ENCODE measurements at regions not wholly inside any gene's neighbourhood (a gene's known extent, or its start where the extent isn't known, plus 50 kb on each side); places are given as distances from the start of the nearest gene placed in this dataset.

DNA sequence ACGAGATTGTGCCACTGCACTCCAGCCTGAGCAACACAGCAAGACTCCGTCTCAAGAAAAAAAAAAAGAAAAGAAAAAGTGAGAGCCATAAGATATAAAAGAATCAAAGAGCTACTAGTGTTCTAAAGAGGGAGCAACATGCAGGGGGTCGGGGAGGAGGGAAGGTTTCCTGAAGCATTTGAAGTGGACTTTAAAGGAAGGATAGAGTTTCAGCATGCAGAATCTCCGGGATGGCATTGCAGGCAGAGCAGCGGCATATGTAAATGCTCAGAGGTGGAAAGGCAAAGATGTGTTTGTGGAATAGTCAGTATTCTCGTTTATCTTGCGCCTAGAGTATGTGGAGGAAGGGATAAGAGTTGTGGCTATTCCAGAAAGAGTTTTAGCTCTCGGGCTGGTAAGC is 447.6 kb upstream of the NFE2L3 start:
- Histone ChIP-seq H3K9ac (ENCODE audit: low read length) (no peak overlapping the region), H3K36me3 (replicated peaks; ENCODE audit: low read depth, low read length) (no peaks in the 10 kb centered on the region), H3K4me1 (ENCODE audit: low read length) (no peaks in the 10 kb centered on the region), H3K9me3 (ENCODE audit: insufficient read depth, low read length) (no peaks in the 10 kb centered on the region), H3K27me3 (ENCODE audit: low read depth, low read length) (peaks cover 6% of the 10 kb centered on the region), H3K27ac (ENCODE audit: low read length) (no peak overlapping the region), H4K20me1 (ENCODE audit: insufficient read depth, low read length) (no peaks in the 10 kb centered on the region), H3K4me2 (ENCODE audit: low read length) (no peak overlapping the region), H3K4me3 (ENCODE audit: low read length) (no peak overlapping the region), H2AFZ (ENCODE audit: low read depth, low read length) (no peak overlapping the region), H3K79me2 (ENCODE audit: low read length) (no peaks in the 10 kb centered on the region)
- TF ChIP-seq, protein P1, sequence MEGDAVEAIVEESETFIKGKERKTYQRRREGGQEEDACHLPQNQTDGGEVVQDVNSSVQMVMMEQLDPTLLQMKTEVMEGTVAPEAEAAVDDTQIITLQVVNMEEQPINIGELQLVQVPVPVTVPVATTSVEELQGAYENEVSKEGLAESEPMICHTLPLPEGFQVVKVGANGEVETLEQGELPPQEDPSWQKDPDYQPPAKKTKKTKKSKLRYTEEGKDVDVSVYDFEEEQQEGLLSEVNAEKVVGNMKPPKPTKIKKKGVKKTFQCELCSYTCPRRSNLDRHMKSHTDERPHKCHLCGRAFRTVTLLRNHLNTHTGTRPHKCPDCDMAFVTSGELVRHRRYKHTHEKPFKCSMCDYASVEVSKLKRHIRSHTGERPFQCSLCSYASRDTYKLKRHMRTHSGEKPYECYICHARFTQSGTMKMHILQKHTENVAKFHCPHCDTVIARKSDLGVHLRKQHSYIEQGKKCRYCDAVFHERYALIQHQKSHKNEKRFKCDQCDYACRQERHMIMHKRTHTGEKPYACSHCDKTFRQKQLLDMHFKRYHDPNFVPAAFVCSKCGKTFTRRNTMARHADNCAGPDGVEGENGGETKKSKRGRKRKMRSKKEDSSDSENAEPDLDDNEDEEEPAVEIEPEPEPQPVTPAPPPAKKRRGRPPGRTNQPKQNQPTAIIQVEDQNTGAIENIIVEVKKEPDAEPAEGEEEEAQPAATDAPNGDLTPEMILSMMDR (IDR thresholded peaks at IDR 0.05; ENCODE audit: low read depth, low read length): no peak
- no peak for TF ChIP-seq EZH2phosphoT487 (IDR thresholded peaks at IDR 0.05; ENCODE audit: low read depth)

DNA sequence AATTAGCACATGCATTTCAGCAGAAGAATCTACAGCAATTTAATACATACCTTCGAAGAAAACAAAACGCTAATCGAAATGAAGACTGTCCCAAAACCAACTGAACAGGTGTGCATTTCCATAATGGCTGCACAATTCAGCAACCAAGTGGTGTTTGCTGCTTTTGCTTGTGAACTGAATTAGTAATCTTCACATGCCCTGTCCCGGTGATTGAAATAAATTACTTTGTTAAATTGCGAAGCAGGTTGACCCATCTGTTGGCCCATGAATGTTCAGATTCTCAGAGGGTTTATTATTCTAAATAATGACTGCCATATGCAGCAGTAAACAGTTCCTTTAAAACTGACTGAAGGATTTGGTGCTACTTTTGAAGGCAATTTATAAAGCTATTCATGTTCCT is 445.2 kb upstream of the NFE2L3 start:
- Histone ChIP-seq H3K79me2 (ENCODE audit: low read length) (no peaks in the 10 kb centered on the region), H3K9me3 (ENCODE audit: insufficient read depth, low read length) (no peaks in the 10 kb centered on the region), H3K9ac (ENCODE audit: low read length) (no peak overlapping the region), H3K27me3 (ENCODE audit: low read depth, low read length) (peaks cover 14% of the 10 kb centered on the region), H2AFZ (ENCODE audit: low read depth, low read length) (no peak overlapping the region), H3K4me2 (ENCODE audit: low read length) (no peak overlapping the region), H3K36me3 (replicated peaks; ENCODE audit: low read depth, low read length) (no peaks in the 10 kb centered on the region), H3K27ac (ENCODE audit: low read length) (no peak overlapping the region), H3K4me3 (ENCODE audit: low read length) (no peak overlapping the region), H4K20me1 (ENCODE audit: insufficient read depth, low read length) (no peaks in the 10 kb centered on the region), H3K4me1 (ENCODE audit: low read length) (no peaks in the 10 kb centered on the region)
- no peak for TF ChIP-seq EZH2phosphoT487 (IDR thresholded peaks at IDR 0.05; ENCODE audit: low read depth)
- TF ChIP-seq, protein P1 (IDR thresholded peaks at IDR 0.05; ENCODE audit: low read depth, low read length): no peak

DNA sequence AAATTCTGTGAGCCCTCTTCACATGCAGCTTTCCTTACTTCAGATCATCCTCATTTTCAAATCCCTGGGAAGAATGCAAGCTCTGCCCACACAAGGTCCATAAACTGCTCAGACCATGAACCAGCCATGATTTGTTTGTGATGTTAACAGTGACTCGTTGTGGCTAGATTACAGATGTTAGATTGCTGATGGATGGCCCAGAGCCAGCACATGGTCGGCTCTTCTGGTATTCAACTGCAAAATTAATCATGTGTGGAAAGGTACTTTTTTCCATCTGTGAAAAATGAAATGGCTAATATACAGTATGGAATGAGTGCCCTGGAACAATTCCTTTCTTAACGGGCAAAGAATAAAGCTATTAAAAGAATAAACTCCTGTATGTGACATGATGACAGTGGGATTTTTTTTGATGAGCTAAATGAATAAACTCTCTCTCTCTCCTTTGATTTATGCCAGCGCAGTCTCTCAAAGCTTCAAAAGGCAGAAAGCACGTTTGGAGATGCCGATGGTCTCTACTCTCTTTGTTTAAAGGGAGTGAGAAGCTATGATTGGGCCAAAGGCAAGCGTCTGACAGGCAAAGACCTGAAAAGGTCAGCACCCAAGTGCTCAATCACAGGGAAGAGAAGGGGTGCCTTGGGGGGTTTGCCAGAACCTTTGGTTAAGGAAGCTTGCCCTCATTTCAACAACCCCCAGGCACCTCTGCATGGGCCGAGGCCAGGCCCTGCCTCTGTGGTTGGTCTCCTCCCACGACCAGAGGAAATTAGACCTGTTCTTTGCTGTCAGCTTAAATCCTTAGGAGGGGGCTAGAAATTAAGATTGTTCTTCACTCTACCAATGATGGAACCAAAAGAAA is 444.0 kb upstream of the NFE2L3 start:
- no peak overlapping the region for H3K4me3 ChIP-seq (ENCODE audit: low read length)
- H4K20me1 ChIP-seq (ENCODE audit: insufficient read depth, low read length): no peaks in the 10 kb centered on the region
- H3K36me3 ChIP-seq (replicated peaks; ENCODE audit: low read depth, low read length): no peaks in the 10 kb centered on the region
- no peak for TF ChIP-seq EZH2phosphoT487 (IDR thresholded peaks at IDR 0.05; ENCODE audit: low read depth)
- TF ChIP-seq, protein P1 (IDR thresholded peaks at IDR 0.05; ENCODE audit: low read depth, low read length): no peak
- no peaks in the 10 kb centered on the region for H3K4me1 ChIP-seq (ENCODE audit: low read length)
- H2AFZ ChIP-seq (ENCODE audit: low read depth, low read length): no peak overlapping the region
- H3K9me3 ChIP-seq (ENCODE audit: insufficient read depth, low read length): no peaks in the 10 kb centered on the region
- no peaks in the 10 kb centered on the region for H3K79me2 ChIP-seq (ENCODE audit: low read length)
- no peak overlapping the region for H3K9ac ChIP-seq (ENCODE audit: low read length)
- H3K27me3 ChIP-seq (ENCODE audit: low read depth, low read length): peaks cover 17% of the 10 kb centered on the region
- H3K27ac ChIP-seq (ENCODE audit: low read length): no peak overlapping the region
- H3K4me2 ChIP-seq (ENCODE audit: low read length): no peak overlapping the region

DNA sequence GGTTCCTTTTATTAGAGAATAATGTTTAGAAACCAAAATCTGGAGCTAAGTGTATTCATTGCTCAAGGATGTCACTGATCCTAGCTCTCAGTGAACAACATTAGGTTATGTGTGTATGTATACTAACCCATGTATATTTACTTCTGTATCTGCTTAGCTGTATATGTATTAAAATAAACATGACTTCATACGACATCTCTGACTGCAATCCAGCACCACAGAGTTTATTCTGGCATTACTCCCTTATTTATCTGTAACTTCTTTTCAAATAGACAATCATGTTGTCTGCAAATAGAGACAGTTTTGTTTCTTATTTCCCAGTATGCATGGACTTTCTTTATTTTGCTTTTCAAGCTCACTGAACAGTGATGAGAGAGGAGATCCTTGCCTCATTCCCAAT is 441.0 kb upstream of the NFE2L3 start:
- H3K9me3 ChIP-seq (ENCODE audit: insufficient read depth, low read length): no peaks in the 10 kb centered on the region
- H3K4me1 ChIP-seq (ENCODE audit: low read length): no peaks in the 10 kb centered on the region
- H3K27me3 ChIP-seq (ENCODE audit: low read depth, low read length): peaks cover 17% of the 10 kb centered on the region
- H3K9ac ChIP-seq (ENCODE audit: low read length): no peak overlapping the region
- TF ChIP-seq EZH2phosphoT487 (IDR thresholded peaks at IDR 0.05; ENCODE audit: low read depth): no peak
- TF ChIP-seq, protein P1 (IDR thresholded peaks at IDR 0.05; ENCODE audit: low read depth, low read length): no peak
- no peak overlapping the region for H2AFZ ChIP-seq (ENCODE audit: low read depth, low read length)
- no peak overlapping the region for H3K4me2 ChIP-seq (ENCODE audit: low read length)
- no peaks in the 10 kb centered on the region for H4K20me1 ChIP-seq (ENCODE audit: insufficient read depth, low read length)
- no peak overlapping the region for H3K4me3 ChIP-seq (ENCODE audit: low read length)
- H3K79me2 ChIP-seq (ENCODE audit: low read length): no peaks in the 10 kb centered on the region
- H3K36me3 ChIP-seq (replicated peaks; ENCODE audit: low read depth, low read length): no peaks in the 10 kb centered on the region
- no peak overlapping the region for H3K27ac ChIP-seq (ENCODE audit: low read length)

Measured in OCI-LY3 (cell line).